ENCODE measurements at regions not wholly inside any gene's neighbourhood (a gene's known extent, or its start where the extent isn't known, plus 50 kb on each side); places are given as distances from the start of the nearest gene placed in this dataset.

GRCh38 chr11:127640561-127641451 lies 640.2 kb upstream of the KIRREL3 start:
- H3K36me3 ChIP-seq, result no peaks in the 10 kb centered on the region
- no peak overlapping the region for H3K4me3 ChIP-seq
- peaks cover 0 to 29% (median 0%) of the 10 kb centered on the region in 10 experiments; a peak in 6 of 20 replicates for H3K4me1 ChIP-seq
- H3K27me3 ChIP-seq, result no peaks in the 10 kb centered on the region
- peak overlapping the region in 2 of 11 experiments; percentile 43 to 45; a peak in 5 of 22 replicates for H3K27ac ChIP-seq
- no peaks in the 10 kb centered on the region for H4K20me1 ChIP-seq
- H3K4me2 ChIP-seq, result peak overlapping the region in 2 of 11 experiments; percentile 45 to 79; a peak in 4 of 22 replicates
- TF ChIP-seq Cebpa-rat (IDR thresholded peaks at IDR 0.05), result no peak
- no peak overlapping the region for H3K9ac ChIP-seq
- no peaks in the 10 kb centered on the region for H3K9me3 ChIP-seq (replicated peaks in 1 of 11)

DNA sequence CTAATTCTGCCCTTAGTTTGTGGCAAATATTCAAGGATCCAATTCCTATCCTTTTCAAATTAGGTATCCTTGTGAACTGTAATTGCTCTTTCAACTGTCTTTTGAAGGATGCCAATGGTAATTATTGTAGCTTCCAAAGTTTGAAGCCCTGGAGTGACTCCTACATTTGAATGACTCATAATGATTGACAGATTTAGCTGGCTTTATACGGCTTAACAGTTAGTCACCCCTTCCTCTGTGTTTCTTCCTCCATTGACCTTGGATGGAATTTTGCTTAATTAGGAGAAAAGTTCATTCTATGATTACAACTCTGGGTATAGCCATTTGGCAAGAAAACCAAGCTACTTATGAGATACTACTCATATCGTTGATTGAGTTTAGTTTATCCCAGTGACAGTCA lies 639.3 kb upstream of the KIRREL3 start:
- no peak overlapping the region for H3K27ac ChIP-seq
- H3K4me1 ChIP-seq, result peaks cover 0 to 29% (median 0%) of the 10 kb centered on the region in 10 experiments; a peak in 6 of 20 replicates
- no peaks in the 10 kb centered on the region for H3K36me3 ChIP-seq
- H4K20me1 ChIP-seq, result no peaks in the 10 kb centered on the region
- TF ChIP-seq Cebpa-rat (IDR thresholded peaks at IDR 0.05), result no peak
- H3K4me2 ChIP-seq, result peak overlapping the region in 2 of 11 experiments; percentile 45 to 79; a peak in 4 of 22 replicates
- H3K9me3 ChIP-seq (replicated peaks in 1 of 11), result no peaks in the 10 kb centered on the region
- no peaks in the 10 kb centered on the region for H3K27me3 ChIP-seq
- H3K4me3 ChIP-seq, result no peak overlapping the region
- H3K9ac ChIP-seq, result no peak overlapping the region

- H3K9me3 ChIP-seq (replicated peaks in 1 of 11), result no peaks in the 10 kb centered on the region
- H3K4me1 ChIP-seq, result peaks cover 0 to 10% (median 0%) of the 10 kb centered on the region in 10 experiments; a peak in 2 of 20 replicates
- no peaks in the 10 kb centered on the region for H3K27me3 ChIP-seq
- no peak overlapping the region; a peak in 1 of 22 replicates for H3K4me2 ChIP-seq
- TF ChIP-seq Cebpa-rat (IDR thresholded peaks at IDR 0.05), result no peak
- no peak overlapping the region for H3K9ac ChIP-seq
- H4K20me1 ChIP-seq, result no peaks in the 10 kb centered on the region
- H3K36me3 ChIP-seq, result no peaks in the 10 kb centered on the region
- H3K27ac ChIP-seq, result no peak overlapping the region
- no peak overlapping the region for H3K4me3 ChIP-seq
Measured at GRCh38 chr11:127632976-127633680, 632.6 kb upstream of the KIRREL3 start.

DNA sequence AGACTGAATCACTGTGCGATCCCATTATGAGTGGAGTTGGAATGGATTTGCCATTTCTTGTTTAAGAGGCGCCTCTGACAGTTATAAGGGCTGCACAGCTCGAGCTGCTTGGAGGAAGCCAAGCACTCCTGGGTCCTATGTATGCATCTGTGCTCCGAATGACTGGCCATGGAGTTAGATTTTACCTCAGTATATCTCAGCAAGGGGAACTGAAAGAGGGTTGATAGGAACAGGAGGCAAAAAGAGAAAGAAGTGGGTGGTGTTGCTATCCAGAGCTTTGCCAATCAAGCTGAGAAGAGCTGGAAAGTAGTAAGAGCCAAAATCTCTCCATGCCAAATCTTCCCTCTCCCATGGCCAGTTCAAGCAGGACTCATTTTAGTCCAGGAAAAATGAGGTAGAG lies 632.0 kb upstream of the KIRREL3 start:
- Histone ChIP-seq H3K27me3 (no peaks in the 10 kb centered on the region), H3K27ac (no peak overlapping the region), H4K20me1 (no peaks in the 10 kb centered on the region), H3K4me3 (no peak overlapping the region), H3K4me1 (peaks cover 0 to 10% (median 0%) of the 10 kb centered on the region in 10 experiments; a peak in 2 of 20 replicates), H3K36me3 (no peaks in the 10 kb centered on the region), H3K9ac (no peak overlapping the region), H3K4me2 (no peak overlapping the region; a peak in 1 of 22 replicates), H3K9me3 (replicated peaks in 1 of 11) (no peaks in the 10 kb centered on the region)
- TF ChIP-seq Cebpa-rat (IDR thresholded peaks at IDR 0.05), result no peak

- Histone ChIP-seq H3K4me1 (peaks cover 0 to 10% (median 0%) of the 10 kb centered on the region in 10 experiments; a peak in 2 of 20 replicates), H3K4me3 (no peak overlapping the region), H3K9ac (no peak overlapping the region), H4K20me1 (no peaks in the 10 kb centered on the region), H3K36me3 (no peaks in the 10 kb centered on the region), H3K9me3 (replicated peaks in 1 of 11) (no peaks in the 10 kb centered on the region), H3K27me3 (no peaks in the 10 kb centered on the region), H3K4me2 (no peak overlapping the region), H3K27ac (no peak overlapping the region)
- no peak for TF ChIP-seq Cebpa-rat (IDR thresholded peaks at IDR 0.05)
Measured at GRCh38 chr11:127631974-127632373, 631.4 kb upstream of the KIRREL3 start.

DNA sequence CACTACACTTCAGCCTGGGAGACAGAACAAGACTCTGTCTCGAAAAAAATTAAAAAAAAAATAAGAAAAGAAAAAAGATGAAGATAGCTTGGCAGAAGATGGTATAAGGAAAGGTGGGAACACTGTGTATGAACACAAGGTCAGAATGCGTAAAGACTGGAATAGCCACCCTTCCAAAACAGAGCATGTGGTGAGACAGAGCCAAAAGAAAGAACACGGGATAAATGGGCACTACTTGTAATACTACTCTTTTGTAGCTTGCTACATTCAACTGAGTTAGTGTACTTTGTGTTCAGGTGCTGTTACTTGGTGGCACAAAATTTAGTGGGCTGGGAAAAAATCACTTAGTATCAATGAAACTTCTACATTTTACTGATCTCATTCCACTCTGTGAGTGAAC lies 628.6 kb upstream of the KIRREL3 start:
- no peak for TF ChIP-seq Cebpa-rat (IDR thresholded peaks at IDR 0.05)
- H3K4me2 ChIP-seq, result no peak overlapping the region
- H4K20me1 ChIP-seq, result no peaks in the 10 kb centered on the region
- peaks cover 0 to 10% (median 0%) of the 10 kb centered on the region in 10 experiments; a peak in 2 of 20 replicates for H3K4me1 ChIP-seq
- H3K27ac ChIP-seq, result no peak overlapping the region
- no peaks in the 10 kb centered on the region for H3K36me3 ChIP-seq
- no peaks in the 10 kb centered on the region for H3K9me3 ChIP-seq (replicated peaks in 1 of 11)
- H3K4me3 ChIP-seq, result no peak overlapping the region
- H3K27me3 ChIP-seq, result no peaks in the 10 kb centered on the region
- H3K9ac ChIP-seq, result no peak overlapping the region

- Histone ChIP-seq H3K4me2 (no peak overlapping the region), H3K27me3 (no peaks in the 10 kb centered on the region), H4K20me1 (no peaks in the 10 kb centered on the region), H3K4me3 (no peak overlapping the region), H3K27ac (no peak overlapping the region), H3K36me3 (no peaks in the 10 kb centered on the region), H3K9me3 (replicated peaks in 1 of 11) (no peaks in the 10 kb centered on the region), H3K9ac (no peak overlapping the region), H3K4me1 (peaks cover 0 to 10% (median 0%) of the 10 kb centered on the region in 10 experiments; a peak in 2 of 20 replicates)
- TF ChIP-seq Cebpa-rat (IDR thresholded peaks at IDR 0.05), result no peak
Measured at GRCh38 chr11:127628458-127628785, 627.9 kb upstream of the KIRREL3 start.

- no peaks in the 10 kb centered on the region for H3K27me3 ChIP-seq
- H3K27ac ChIP-seq, result no peak overlapping the region
- H4K20me1 ChIP-seq, result no peaks in the 10 kb centered on the region
- H3K36me3 ChIP-seq, result no peaks in the 10 kb centered on the region
- peaks cover 0 to 5% (median 0%) of the 10 kb centered on the region in 10 experiments; a peak in 2 of 20 replicates for H3K4me1 ChIP-seq
- no peak overlapping the region for H3K4me3 ChIP-seq
- H3K4me2 ChIP-seq, result no peak overlapping the region
- no peaks in the 10 kb centered on the region for H3K9me3 ChIP-seq (replicated peaks in 1 of 11)
- TF ChIP-seq Cebpa-rat (IDR thresholded peaks at IDR 0.05), result no peak
- H3K9ac ChIP-seq, result no peak overlapping the region
Measured at GRCh38 chr11:127627629-127628457, 627.3 kb upstream of the KIRREL3 start.

DNA sequence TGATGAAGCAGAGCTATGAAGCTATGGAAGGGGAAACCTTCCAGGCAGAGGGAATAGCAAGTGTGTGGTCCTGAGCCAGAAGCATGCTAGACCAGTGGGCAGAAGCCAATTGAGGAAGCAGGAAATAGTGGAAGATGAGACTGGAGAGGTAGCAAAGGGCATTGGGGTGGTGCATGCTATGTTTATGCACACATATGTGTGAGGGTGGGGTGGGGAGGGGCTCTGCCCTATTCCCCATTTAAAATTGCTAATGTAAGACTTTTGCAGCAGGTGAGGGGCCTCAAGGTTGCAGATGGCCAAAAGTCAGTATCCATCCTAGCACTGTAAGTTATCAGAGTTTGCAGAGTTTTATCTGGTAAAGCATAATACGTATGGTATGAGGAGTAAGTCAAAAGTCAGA lies 626.6 kb upstream of the KIRREL3 start:
- H3K4me1 ChIP-seq, result no peaks in the 10 kb centered on the region
- no peak overlapping the region for H3K4me3 ChIP-seq
- H3K4me2 ChIP-seq, result no peak overlapping the region
- no peak for TF ChIP-seq Cebpa-rat (IDR thresholded peaks at IDR 0.05)
- no peaks in the 10 kb centered on the region for H4K20me1 ChIP-seq
- no peaks in the 10 kb centered on the region for H3K9me3 ChIP-seq (replicated peaks in 1 of 11)
- H3K27ac ChIP-seq, result no peak overlapping the region
- no peak overlapping the region for H3K9ac ChIP-seq
- no peaks in the 10 kb centered on the region for H3K36me3 ChIP-seq
- no peaks in the 10 kb centered on the region for H3K27me3 ChIP-seq
